ENCODE measurements at regions not wholly inside any gene's neighbourhood (a gene's known extent, or its start where the extent isn't known, plus 50 kb on each side); places are given as distances from the start of the nearest gene placed in this dataset.

DNA sequence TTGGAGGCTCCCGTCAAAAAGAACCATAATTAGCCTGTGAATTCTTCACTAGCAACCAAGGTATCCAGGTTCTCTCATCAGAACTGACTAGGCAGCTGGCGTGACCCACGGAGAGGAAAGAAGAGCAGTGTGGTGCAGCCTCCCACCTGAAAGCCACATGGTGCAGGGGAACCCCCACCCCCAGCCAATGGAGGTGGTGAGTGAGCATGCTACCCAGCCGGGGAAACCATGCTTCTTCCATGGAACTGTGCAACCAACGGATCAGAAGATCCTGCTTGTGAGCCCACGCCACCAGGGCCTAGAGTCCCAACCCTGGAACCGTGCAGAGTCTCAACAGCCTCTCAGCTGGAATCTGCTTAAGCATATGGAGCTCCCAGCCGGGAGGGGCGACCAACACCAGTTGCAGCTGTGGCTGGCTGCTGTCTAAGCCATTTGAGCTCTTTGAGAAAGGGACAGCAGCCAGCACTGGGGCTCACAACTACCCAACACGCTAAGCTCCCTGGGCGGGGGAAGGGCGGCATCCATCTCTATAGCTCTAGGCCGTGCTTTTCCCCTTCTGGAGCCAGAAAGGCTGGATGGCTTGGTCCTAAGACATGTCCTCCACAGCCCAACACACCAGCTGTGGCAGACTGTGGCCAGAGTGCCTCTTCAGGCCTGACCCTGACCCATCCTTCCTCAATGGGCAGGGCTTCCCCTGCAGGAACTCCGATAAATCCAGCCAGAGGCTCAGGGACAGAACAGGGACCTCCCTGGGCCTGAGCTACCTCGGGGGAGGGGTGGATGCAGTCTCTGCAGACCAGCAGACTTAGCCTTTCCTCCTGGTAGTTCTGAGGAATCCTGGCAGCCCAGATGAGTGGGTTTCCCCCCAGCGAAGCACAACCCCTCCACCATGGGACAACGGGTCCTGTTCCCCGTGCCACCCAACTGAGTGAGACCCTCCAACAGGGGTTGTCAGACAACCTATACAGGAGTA lies 151.4 kb upstream of the NXPH2 start:
- Histone ChIP-seq H3K36me3 (no peaks in the 10 kb centered on the region), H3K9me3 (no peaks in the 10 kb centered on the region), H3K27ac (no peak overlapping the region), H3K4me1 (no peaks in the 10 kb centered on the region), H3K4me3 (no peak overlapping the region), H3K27me3 (peaks cover 8% of the 10 kb centered on the region)
- WGBS, 2 donors (ENCODE audit: low coverage in 1 of 2) = 74 to 83% methylated on average over 4 to 7 of the region's 18 CpGs
- TF ChIP-seq POLR2A (IDR thresholded peaks at IDR 0.05) = no peak
- TF ChIP-seq POLR2AphosphoS5 (IDR thresholded peaks at IDR 0.05) = no peak
- TF ChIP-seq EP300 (IDR thresholded peaks at IDR 0.05) = no peak
- no peak for TF ChIP-seq CTCF (IDR thresholded peaks at IDR 0.05)
- no peak for ATAC-seq

- Histone ChIP-seq H3K9me3 (no peaks in the 10 kb centered on the region), H3K4me1 (no peaks in the 10 kb centered on the region), H3K27me3 (peaks cover 8% of the 10 kb centered on the region), H3K4me3 (no peak overlapping the region), H3K27ac (no peak overlapping the region), H3K36me3 (no peaks in the 10 kb centered on the region)
- no peak for TF ChIP-seq POLR2AphosphoS5 (IDR thresholded peaks at IDR 0.05)
- TF ChIP-seq POLR2A (IDR thresholded peaks at IDR 0.05) = no peak
- TF ChIP-seq CTCF (IDR thresholded peaks at IDR 0.05) = no peak
- no peak for TF ChIP-seq EP300 (IDR thresholded peaks at IDR 0.05)
- 82 to 86% methylated on average over 4 to 6 of the region's 6 CpGs for WGBS, 2 donors (ENCODE audit: low coverage in 1 of 2)
- ATAC-seq = no peak
Measured at GRCh38 chr2:138930571-138930970, 150.4 kb upstream of the NXPH2 start.

GRCh38 chr2:138928374-138929021 lies 148.3 kb upstream of the NXPH2 start:
- H3K27ac ChIP-seq = no peak overlapping the region
- no peaks in the 10 kb centered on the region for H3K4me1 ChIP-seq
- TF ChIP-seq EP300 (IDR thresholded peaks at IDR 0.05) (no peak), POLR2A (IDR thresholded peaks at IDR 0.05) (no peak), CTCF (IDR thresholded peaks at IDR 0.05) (no peak), POLR2AphosphoS5 (IDR thresholded peaks at IDR 0.05) (no peak)
- no peak overlapping the region for H3K4me3 ChIP-seq
- no peaks in the 10 kb centered on the region for H3K36me3 ChIP-seq
- 58 to 90% methylated on average over 1 of the region's 1 CpG for WGBS, 2 donors (ENCODE audit: low coverage in 1 of 2)
- no peaks in the 10 kb centered on the region for H3K9me3 ChIP-seq
- no peak for ATAC-seq
- peaks cover 8% of the 10 kb centered on the region for H3K27me3 ChIP-seq

DNA sequence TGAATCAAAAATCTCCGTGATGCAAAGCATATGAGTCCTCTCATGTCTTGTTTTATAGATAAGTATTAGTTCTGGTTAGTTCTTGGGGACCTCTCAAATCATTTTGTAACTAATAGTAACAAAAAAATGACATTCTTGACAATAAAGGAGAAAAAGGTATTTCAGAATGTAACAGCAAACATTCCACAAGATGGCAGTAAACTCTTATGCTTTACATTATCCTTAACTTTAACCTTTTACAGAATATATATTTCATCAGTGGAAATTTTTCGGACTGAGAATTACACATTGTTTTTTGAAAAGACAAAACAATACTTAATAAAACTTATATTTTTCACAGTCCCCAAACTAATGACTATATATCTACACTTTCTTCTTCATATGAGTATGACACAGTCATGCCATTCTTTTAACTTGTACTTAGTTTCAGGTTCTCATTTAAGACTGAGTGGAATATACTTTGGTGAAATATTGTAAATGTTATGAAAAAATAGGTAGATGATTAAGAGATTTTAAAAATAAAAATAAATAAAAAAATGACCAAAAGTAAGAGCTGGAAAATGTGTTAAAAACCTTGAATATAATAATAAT lies 142.9 kb upstream of the NXPH2 start:
- TF ChIP-seq CTCF (IDR thresholded peaks at IDR 0.05) (peak in 1 of 4 experiments; percentile 26), EP300 (IDR thresholded peaks at IDR 0.05) (no peak), POLR2AphosphoS5 (IDR thresholded peaks at IDR 0.05) (no peak), POLR2A (IDR thresholded peaks at IDR 0.05) (no peak)
- 23 to 36% methylated on average over 2 of the region's 2 CpGs for WGBS, 2 donors (ENCODE audit: low coverage in 1 of 2)
- no peak for ATAC-seq
- no peaks in the 10 kb centered on the region for H3K27me3 ChIP-seq
- no peak overlapping the region for H3K4me3 ChIP-seq
- no peaks in the 10 kb centered on the region for H3K9me3 ChIP-seq
- no peaks in the 10 kb centered on the region for H3K4me1 ChIP-seq
- no peaks in the 10 kb centered on the region for H3K36me3 ChIP-seq
- no peak overlapping the region for H3K27ac ChIP-seq

Measured in gastroesophageal sphincter (tissue), 4 donors.